RWPE1 (cell line): ENCODE measurements at regions not wholly inside any gene's neighbourhood (a gene's known extent, or its start where the extent isn't known, plus 50 kb on each side); places are given as distances from the start of the nearest gene placed in this dataset.

Experiments
- CTCF ChIA-PET: fragments of 350-600 bp; sonication (Branson Sonifier 250); formaldehyde crosslinking; extraction: SDS; loops from one replicate; lab custom pipeline; 2021; lab: Yijun Ruan, JAX
- POLR2A ChIA-PET: fragments of 400-600 bp; formaldehyde crosslinking; extraction: SDS; loops from one replicate; lab custom pipeline; 2020; ENCODE audit warnings: antibody characterized with exemption; ENCODE audit not compliant: low non-redundant PET; lab: Yijun Ruan, JAX
- DNase-seq: peaks from one replicate; pipeline ENCODE4 v3.0.0; 2012; ENCODE audit warnings: low spot score
- H3K27ac ChIP-seq: fragments of 450-650 bp; 2 replicates; pipeline ENCODE4 v1.5.1; 2017
- TF ChIP-seq, protein P1 (sequence below): fragments of 450-650 bp; conservative IDR thresholded peaks from 2 replicates; pipeline ENCODE4 v1.5.1; 2017; ENCODE audit warnings: low read depth, mild to moderate bottlenecking

DNA sequence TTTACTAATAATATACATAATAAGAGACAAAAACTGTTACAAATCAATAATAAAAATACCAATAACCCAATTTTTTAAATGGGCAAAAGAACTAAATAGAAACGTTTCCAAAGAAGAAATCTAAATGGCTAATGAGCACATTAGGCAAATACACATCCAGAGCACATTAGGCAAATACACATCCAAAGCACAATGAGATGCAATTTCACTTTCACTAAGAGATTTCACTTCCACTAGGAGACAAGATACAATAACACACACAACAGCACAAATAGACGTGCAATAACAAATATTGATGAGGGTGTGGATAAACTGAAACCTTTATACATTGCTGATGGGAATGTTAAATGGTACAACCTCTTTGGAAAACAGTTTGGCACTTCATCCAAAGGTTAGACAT, 250.7 kb downstream of the ARAP2 start:
- no peak for DNase-seq
- ChIA-PET POLR2A (no interaction called here), CTCF (no interaction called here)
- no peak overlapping the region for H3K27ac ChIP-seq
- TF ChIP-seq, protein P1, sequence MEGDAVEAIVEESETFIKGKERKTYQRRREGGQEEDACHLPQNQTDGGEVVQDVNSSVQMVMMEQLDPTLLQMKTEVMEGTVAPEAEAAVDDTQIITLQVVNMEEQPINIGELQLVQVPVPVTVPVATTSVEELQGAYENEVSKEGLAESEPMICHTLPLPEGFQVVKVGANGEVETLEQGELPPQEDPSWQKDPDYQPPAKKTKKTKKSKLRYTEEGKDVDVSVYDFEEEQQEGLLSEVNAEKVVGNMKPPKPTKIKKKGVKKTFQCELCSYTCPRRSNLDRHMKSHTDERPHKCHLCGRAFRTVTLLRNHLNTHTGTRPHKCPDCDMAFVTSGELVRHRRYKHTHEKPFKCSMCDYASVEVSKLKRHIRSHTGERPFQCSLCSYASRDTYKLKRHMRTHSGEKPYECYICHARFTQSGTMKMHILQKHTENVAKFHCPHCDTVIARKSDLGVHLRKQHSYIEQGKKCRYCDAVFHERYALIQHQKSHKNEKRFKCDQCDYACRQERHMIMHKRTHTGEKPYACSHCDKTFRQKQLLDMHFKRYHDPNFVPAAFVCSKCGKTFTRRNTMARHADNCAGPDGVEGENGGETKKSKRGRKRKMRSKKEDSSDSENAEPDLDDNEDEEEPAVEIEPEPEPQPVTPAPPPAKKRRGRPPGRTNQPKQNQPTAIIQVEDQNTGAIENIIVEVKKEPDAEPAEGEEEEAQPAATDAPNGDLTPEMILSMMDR: no peak

DNA sequence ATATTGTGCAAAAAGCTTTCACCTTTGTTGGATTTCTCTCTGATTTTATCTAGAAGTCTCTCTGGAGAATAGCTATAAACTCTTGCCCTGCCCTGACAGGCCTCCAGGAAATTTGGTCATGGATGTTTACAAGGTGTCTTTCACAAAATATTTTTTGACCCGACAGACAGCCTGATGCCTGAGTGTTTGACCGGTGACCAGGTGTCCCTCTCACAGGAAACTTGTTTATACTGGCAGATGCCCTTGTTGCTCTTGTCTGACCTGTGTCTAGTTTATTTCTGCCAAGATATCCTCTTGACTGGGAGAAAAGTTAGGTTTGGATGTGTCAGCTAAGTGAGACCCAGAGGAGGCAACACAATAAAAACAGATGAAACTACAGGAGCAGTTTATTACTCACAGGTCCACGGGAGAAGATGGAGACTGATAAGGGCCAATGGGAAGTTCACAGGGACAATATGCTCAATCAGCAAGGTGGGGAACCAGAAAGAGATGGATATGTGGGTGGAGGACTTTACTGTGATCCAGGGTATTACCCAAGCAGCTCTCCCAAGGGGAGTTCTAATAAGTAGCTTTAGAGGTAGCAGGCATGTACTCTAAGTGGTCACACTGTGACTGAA, 243.3 kb downstream of the ARAP2 start:
- DNase-seq: no peak
- H3K27ac ChIP-seq: no peak overlapping the region
- TF ChIP-seq, protein P1: no peak
- POLR2A ChIA-PET: no interaction called here
- CTCF ChIA-PET: interaction anchor here (0.6 kb wide), 1 partner anchor 147 kb away, joined by 3 read pairs; no protein-coding TSS in a partner anchor

DNA sequence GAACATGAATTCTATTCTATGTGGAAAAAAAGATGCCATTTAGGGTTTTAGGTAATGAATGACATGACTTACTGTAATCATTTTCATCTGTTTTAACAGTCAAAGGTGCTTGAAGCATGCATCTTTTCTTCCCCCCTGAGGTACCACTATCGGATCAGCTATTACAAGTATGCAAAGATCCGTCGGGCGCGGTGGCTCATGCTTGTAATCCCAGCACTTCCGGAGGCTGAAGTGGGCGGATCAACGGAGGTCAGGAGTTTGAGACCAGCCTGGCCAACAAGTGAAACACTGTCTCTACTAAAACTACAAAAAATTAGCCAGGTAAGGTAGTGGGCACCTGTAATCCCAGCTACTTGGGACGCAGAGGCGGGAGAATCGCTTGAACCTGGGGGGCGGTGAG, 241.3 kb downstream of the ARAP2 start:
- CTCF ChIA-PET: no interaction called here
- TF ChIP-seq, protein P1: no peak
- POLR2A ChIA-PET: no interaction called here
- DNase-seq: no peak
- H3K27ac ChIP-seq: no peak overlapping the region

DNA sequence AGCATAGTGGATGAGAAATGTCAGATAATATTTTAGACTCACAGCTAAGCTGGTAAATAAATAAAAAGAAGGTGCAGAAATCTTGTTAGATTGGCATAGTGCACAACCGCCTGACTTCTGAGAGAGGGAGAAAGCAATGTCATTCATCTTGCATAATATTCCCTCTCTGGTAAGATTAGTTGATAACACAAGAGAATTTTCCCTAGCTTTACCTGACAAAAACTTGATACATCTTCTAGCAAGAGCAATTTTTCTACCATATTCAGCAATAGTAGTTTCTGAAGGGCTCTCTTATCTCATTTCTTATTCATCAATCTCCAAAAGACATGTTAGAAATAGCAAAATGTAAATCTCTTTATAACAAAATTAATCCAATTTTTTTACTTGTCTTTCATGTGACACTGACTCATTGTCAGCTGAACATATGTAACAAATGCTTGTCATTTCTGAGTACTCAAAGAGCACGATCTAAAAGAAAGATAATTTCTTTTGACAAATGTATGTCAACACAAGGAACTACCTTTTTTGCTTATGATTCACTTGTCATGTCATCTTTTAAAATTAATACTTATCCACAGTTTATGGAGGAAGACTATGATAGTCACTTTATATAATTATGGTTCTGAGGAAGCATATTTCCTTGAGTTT, 240.0 kb downstream of the ARAP2 start:
- ChIA-PET CTCF (no interaction called here), POLR2A (no interaction called here)
- DNase-seq: no peak
- TF ChIP-seq, protein P1: no peak
- H3K27ac ChIP-seq: no peak overlapping the region

DNA sequence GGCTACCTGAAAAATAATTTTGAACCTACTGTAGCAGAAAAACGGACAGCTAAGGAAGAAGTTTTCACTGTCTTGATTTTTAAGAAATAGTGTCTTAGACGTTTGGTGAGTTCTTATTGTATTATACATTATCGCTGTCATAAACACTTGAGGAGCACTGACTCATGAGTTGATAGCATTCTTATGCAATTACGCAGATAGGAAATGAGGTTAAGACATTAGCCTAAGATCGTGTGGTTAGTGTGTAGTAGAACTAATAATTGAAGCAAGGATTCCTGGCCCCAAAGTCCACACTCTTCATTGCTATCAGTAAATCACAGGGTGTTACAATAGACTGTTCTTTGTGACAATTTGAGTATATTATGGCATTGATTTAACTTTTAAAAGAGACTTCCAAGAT, 238.1 kb downstream of the ARAP2 start:
- CTCF ChIA-PET: no interaction called here

DNA sequence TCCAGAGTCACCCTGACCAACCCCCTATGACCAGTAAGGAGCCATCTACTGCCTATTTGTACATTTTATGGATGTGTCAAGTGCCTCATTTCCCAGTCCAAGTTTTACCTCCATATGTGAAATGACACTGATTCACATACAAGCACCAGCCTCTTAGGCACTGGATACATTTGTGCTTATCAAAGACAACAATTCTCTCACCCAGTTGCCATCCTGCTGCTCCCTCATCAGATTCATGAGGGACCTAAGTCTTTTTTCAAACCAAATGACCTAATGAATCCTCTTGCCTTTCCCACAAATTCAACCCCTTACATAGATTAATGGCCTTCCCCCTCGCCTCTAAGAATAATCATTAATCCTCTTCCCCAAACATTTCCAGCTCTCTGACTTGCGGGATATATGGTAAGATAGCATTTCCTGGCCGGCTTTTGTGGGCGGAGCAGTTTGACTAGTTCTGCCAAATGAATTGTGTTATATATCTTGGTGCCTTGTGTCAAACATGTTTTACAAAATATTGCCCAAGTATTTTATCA, 233.9 kb downstream of the ARAP2 start:
- ChIA-PET POLR2A (no interaction called here), CTCF (no interaction called here)
- TF ChIP-seq, protein P1: no peak
- H3K27ac ChIP-seq: no peak overlapping the region
- no peak for DNase-seq

More for the DNA sequence above, 238.1 kb downstream of the ARAP2 start:
- no peak overlapping the region for H3K27ac ChIP-seq
- TF ChIP-seq, protein P1: no peak
- POLR2A ChIA-PET: no interaction called here
- peak; percentile 58 for DNase-seq
